Lung (tissue), 11 donors: ENCODE measurements at regions not wholly inside any gene's neighbourhood (a gene's known extent, or its start where the extent isn't known, plus 50 kb on each side); places are given as distances from the start of the nearest gene placed in this dataset.

ENCODE experiments used
- ATAC-seq: fragments of 200-7000 bp; cut with Tn5 transposase; one replicate; pipeline ENCODE4 v1.9.1; 2020; ENCODE audit warnings: moderate number of reproducible peaks; ENCODE audit not compliant: insufficient read depth, low FRiP score
- DNase-seq, 3 donors: peaks; one replicate each; pipeline ENCODE4 v3.0.0-alpha.2; 2013 to 2017
- H3K27ac ChIP-seq, 2 donors: one replicate each; pipeline ENCODE4 v1.5.1; 2013; ENCODE audit warnings: mild to moderate bottlenecking in 2 of 2, moderate library complexity in 2 of 2, control low read depth in 1 of 2, inconsistent platforms in 1 of 2, low read depth in 1 of 2, low read length in 1 of 2
- H3K27me3 ChIP-seq, 3 donors: one replicate each; pipeline ENCODE4 v1.5.1; 2013; ENCODE audit warnings: low read length in 2 of 3; ENCODE audit not compliant: control insufficient read depth in 3 of 3, insufficient read depth in 3 of 3
- H3K36me3 ChIP-seq, 4 donors: one replicate each; pipeline ENCODE4 v1.5.1; 2013; ENCODE audit warnings: low read length in 4 of 4, mild to moderate bottlenecking in 1 of 4, moderate library complexity in 1 of 4; ENCODE audit not compliant: control insufficient read depth in 4 of 4, insufficient read depth in 4 of 4
- H3K4me1 ChIP-seq, 5 donors: one replicate each; pipeline ENCODE4 v1.5.1; 2013; ENCODE audit warnings: low read length in 5 of 5, mild to moderate bottlenecking in 2 of 5, moderate library complexity in 1 of 5; ENCODE audit not compliant: control insufficient read depth in 5 of 5, insufficient read depth in 5 of 5
- H3K4me3 ChIP-seq: one replicate; pipeline ENCODE4 v1.5.1; 2013; ENCODE audit warnings: mild to moderate bottlenecking, control low read depth, moderate library complexity
- H3K9ac ChIP-seq, 2 donors: one replicate each; pipeline ENCODE4 v1.5.1; 2013; ENCODE audit warnings: low read length in 2 of 2, control low read depth in 1 of 2; ENCODE audit not compliant: insufficient read depth in 1 of 2
- H3K9me3 ChIP-seq, 4 donors: one replicate each; pipeline ENCODE4 v1.5.1; 2013; ENCODE audit warnings: low read length in 3 of 4, mild to moderate bottlenecking in 1 of 4, moderate library complexity in 1 of 4; ENCODE audit not compliant: control insufficient read depth in 4 of 4, insufficient read depth in 3 of 4
- WGBS, 2 donors: extraction: QIAGEN DNeasy Blood & Tissue Kit; methylation state at CpG; one replicate each; pipeline ENCODE4 v1.1.7; 2013; 5-methylcytosine and 5-hydroxymethylcytosine counted together
- TF ChIP-seq, protein P1 (sequence below): IDR thresholded peaks from 2 replicates; pipeline ENCODE4 v1.5.1; 2012; ENCODE audit warnings: mild to moderate bottlenecking; ENCODE audit errors: control extremely low read depth, extremely low read depth
- donor health status: control.
- donor health status: control.
- donor health status: Bipolar disorder and iron deficiency.
- donor health status: healthy.
- donor health status: DM: yes; HTN: yes; CAD: no.

DNA sequence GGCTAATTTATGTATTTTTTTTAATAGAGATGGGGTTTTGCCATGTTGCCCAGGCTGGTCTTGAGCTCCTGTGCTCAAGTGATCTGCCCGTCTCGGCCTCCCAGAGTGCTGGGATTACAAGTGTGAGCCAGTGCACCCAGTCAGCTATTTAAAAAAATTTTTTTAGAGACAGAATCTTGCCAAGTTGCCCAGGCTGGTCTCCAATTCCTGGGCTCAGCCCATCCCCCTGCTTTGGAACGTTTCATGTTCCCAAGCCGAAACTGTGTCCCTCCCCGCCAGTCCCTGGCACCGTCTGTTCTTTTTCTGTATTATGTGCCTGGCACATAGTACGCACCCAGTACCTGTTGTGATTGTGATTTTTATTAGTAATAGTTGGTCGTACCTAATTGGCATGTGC lies 63.1 kb upstream of the MGAT5 start:
- WGBS, 2 donors, result 95 to 96% methylated on average over 8 of the region's 8 CpGs
- Histone ChIP-seq H3K9me3 (no peaks in the 10 kb centered on the region), H3K27me3 (no peaks in the 10 kb centered on the region), H3K4me3 (no peak overlapping the region), H3K36me3 (no peaks in the 10 kb centered on the region), H3K27ac (peak overlapping the region in 1 of 2 donors; percentile 59), H3K4me1 (peaks cover 0 to 22% (median 0%) of the 10 kb centered on the region in 5 donors), H3K9ac (no peak overlapping the region)
- ATAC-seq, result no peak
- TF ChIP-seq, protein P1, sequence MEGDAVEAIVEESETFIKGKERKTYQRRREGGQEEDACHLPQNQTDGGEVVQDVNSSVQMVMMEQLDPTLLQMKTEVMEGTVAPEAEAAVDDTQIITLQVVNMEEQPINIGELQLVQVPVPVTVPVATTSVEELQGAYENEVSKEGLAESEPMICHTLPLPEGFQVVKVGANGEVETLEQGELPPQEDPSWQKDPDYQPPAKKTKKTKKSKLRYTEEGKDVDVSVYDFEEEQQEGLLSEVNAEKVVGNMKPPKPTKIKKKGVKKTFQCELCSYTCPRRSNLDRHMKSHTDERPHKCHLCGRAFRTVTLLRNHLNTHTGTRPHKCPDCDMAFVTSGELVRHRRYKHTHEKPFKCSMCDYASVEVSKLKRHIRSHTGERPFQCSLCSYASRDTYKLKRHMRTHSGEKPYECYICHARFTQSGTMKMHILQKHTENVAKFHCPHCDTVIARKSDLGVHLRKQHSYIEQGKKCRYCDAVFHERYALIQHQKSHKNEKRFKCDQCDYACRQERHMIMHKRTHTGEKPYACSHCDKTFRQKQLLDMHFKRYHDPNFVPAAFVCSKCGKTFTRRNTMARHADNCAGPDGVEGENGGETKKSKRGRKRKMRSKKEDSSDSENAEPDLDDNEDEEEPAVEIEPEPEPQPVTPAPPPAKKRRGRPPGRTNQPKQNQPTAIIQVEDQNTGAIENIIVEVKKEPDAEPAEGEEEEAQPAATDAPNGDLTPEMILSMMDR, result no peak
- DNase-seq, result no peak

DNA sequence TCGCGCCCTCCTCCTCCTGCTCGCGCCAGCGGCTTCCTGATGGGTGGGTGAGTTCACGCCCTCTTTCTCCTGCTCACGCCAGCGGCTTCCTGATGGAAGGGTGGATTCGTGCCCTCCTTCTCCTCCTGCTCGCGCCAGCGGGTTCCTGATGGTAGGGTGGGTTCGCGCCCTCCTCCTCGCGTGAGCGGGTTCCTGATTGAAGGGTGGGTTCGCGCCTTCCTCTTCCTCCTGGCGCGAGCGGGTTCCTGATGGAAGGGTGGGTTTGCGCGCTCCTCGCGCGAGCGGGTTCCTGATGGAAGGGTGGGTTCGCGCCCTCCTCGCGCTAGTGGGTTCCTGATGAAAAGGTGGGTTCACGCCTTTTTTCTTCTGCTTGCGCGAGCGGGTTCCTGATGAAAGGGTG lies 62.0 kb upstream of the MGAT5 start:
- no peak overlapping the region for H3K9ac ChIP-seq
- no peaks in the 10 kb centered on the region for H3K27me3 ChIP-seq
- 99% methylated on average over 34 to 36 of the region's 36 CpGs for WGBS, 2 donors
- no peak overlapping the region for H3K27ac ChIP-seq
- DNase-seq (no peak), ATAC-seq (no peak)
- TF ChIP-seq, protein P1, result no peak
- peaks cover 0 to 22% (median 0%) of the 10 kb centered on the region in 5 donors for H3K4me1 ChIP-seq
- H3K4me3 ChIP-seq, result no peak overlapping the region
- no peaks in the 10 kb centered on the region for H3K9me3 ChIP-seq
- H3K36me3 ChIP-seq, result no peaks in the 10 kb centered on the region

DNA sequence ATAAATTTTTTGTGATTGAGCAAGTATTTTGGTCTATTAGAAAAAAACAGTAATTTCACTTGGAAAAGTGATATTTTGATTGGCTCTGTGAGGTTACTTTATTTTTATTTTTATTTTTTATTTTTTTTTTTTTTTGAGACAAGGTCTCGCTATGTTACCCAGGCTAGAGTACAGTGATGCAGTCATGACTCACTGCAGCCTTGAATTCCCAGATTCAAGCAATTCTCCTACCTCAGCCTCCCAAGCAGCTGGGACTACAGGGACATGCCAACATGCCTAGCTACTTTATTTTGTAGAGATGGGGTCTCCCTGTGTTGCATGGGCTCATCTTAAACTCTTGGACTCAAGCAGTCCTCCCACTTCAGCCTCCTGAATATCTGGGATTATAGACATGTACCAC lies 60.9 kb upstream of the MGAT5 start:
- H3K4me1 ChIP-seq, result peaks cover 0 to 24% (median 0%) of the 10 kb centered on the region in 5 donors
- 95 to 100% methylated on average over 1 of the region's 1 CpG for WGBS, 2 donors
- H3K4me3 ChIP-seq, result no peak overlapping the region
- DNase-seq (no peak), ATAC-seq (no peak)
- H3K9ac ChIP-seq, result no peak overlapping the region
- TF ChIP-seq, protein P1, result no peak
- no peak overlapping the region for H3K27ac ChIP-seq
- no peaks in the 10 kb centered on the region for H3K9me3 ChIP-seq
- no peaks in the 10 kb centered on the region for H3K36me3 ChIP-seq
- no peaks in the 10 kb centered on the region for H3K27me3 ChIP-seq

DNA sequence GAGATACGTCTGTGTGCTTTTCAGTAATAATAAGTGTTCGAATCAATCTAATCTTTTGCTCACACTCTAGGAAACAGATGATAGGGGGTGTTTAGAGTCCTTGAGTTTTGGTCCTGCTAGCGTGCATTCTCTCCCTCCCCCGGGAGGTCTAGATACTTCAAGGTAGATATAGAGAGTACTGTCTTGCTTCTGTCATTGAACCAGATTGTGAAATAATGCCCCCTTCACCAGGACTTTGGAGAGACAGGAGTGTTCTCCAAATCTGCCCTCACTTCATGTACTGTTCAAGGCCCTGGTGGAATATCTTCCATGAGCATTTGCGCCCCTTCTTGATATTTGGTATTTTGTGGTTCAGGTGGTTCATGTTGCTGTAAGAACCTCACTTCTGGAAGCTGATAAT lies 59.4 kb upstream of the MGAT5 start:
- Histone ChIP-seq H3K4me1 (peaks cover 0 to 34% (median 5%) of the 10 kb centered on the region in 5 donors), H3K9me3 (no peaks in the 10 kb centered on the region), H3K27ac (no peak overlapping the region), H3K27me3 (no peaks in the 10 kb centered on the region), H3K4me3 (no peak overlapping the region), H3K9ac (no peak overlapping the region), H3K36me3 (no peaks in the 10 kb centered on the region)
- ATAC-seq, result no peak
- TF ChIP-seq, protein P1, result no peak
- WGBS, 2 donors, result 95 to 96% methylated on average over 5 of the region's 5 CpGs
- no peak for DNase-seq
